Keratinocyte (primary cell): ENCODE measurements at regions not wholly inside any gene's neighbourhood (a gene's known extent, or its start where the extent isn't known, plus 50 kb on each side); places are given as distances from the start of the nearest gene placed in this dataset.

Experiments
- DNase-seq: peaks from one replicate; pipeline ENCODE4 v3.0.0-alpha.2; 2011; ENCODE audit warnings: low read depth, missing footprints, low spot score
- FAIRE-seq: peaks from 2 replicates; lab custom pipeline; 2011; peaks lifted over from hg19 to GRCh38; lab: Jason Lieb, UNC
- H2AFZ ChIP-seq: 2 replicates; pipeline ENCODE4 v1.6.0; 2012; ENCODE audit warnings: low read length, control low read depth, inconsistent platforms; ENCODE audit not compliant: control insufficient read depth
- H3K27ac ChIP-seq: 2 replicates; pipeline ENCODE4 v1.5.1; 2011; ENCODE audit warnings: low read length; ENCODE audit not compliant: control insufficient read depth, insufficient read depth
- H3K27me3 ChIP-seq: 3 replicates; pipeline ENCODE4 v1.6.0; 2011; ENCODE audit warnings: low read length; ENCODE audit not compliant: control insufficient read depth, insufficient read depth; ENCODE audit errors: extremely low read depth
- H3K36me3 ChIP-seq, 2 experiments: 2 replicates in 1 of 2; 3 replicates in 1 of 2; pipeline ENCODE4 v1.5.1; 2011; ENCODE audit warnings: low read length in 2 of 2, mild to moderate bottlenecking in 1 of 2; ENCODE audit not compliant: control insufficient read depth in 2 of 2, insufficient read depth in 2 of 2; ENCODE audit errors: extremely low read depth in 1 of 2
- H3K4me1 ChIP-seq: 3 replicates; pipeline ENCODE4 v1.5.1; 2011; ENCODE audit warnings: low read length; ENCODE audit not compliant: control insufficient read depth, insufficient read depth; ENCODE audit errors: extremely low read depth
- H3K4me2 ChIP-seq: 3 replicates; pipeline ENCODE4 v1.6.0; 2011; ENCODE audit warnings: low read depth, low read length; ENCODE audit not compliant: control insufficient read depth, insufficient read depth; ENCODE audit errors: extremely low read depth
- H3K4me3 ChIP-seq, 3 experiments: fragments of 200-600 bp in 1 of 3; sonication (generic) in 1 of 3; 2 replicates in 2 of 3; 3 replicates in 1 of 3; pipeline ENCODE4 v1.5.1; 2011 to 2016; ENCODE audit warnings: low read length in 3 of 3, mild to moderate bottlenecking in 3 of 3, control low read depth in 2 of 3, inconsistent platforms in 1 of 3, low read depth in 1 of 3, mixed read lengths in 1 of 3, mixed run types in 1 of 3, moderate library complexity in 1 of 3; ENCODE audit not compliant: control insufficient read depth in 2 of 3, insufficient read depth in 2 of 3; ENCODE audit errors: extremely low read depth in 1 of 3
- H3K79me2 ChIP-seq: 2 replicates; pipeline ENCODE4 v1.6.0; 2012; ENCODE audit warnings: low read length; ENCODE audit not compliant: control insufficient read depth, insufficient read depth
- H3K9ac ChIP-seq: 3 replicates; pipeline ENCODE4 v1.6.0; 2011; ENCODE audit warnings: low read length; ENCODE audit not compliant: control insufficient read depth, insufficient read depth; ENCODE audit errors: extremely low read depth
- H3K9me1 ChIP-seq: 3 replicates; pipeline ENCODE4 v1.6.0; 2011; ENCODE audit warnings: low read length; ENCODE audit not compliant: control insufficient read depth, insufficient read depth; ENCODE audit errors: extremely low read depth
- H3K9me3 ChIP-seq: 2 replicates; pipeline ENCODE4 v1.5.1; 2012; ENCODE audit warnings: low read depth, low read length; ENCODE audit not compliant: control insufficient read depth
- H4K20me1 ChIP-seq: 3 replicates; pipeline ENCODE4 v1.6.0; 2011; ENCODE audit warnings: low read length; ENCODE audit not compliant: control insufficient read depth, insufficient read depth; ENCODE audit errors: extremely low read depth
- EZH2 ChIP-seq: IDR thresholded peaks from one replicate; pipeline ENCODE4 v1.6.1; 2012; ENCODE audit warnings: inconsistent platforms, mild to moderate bottlenecking, low read length, moderate library complexity
- dilution Hi-C: fragments of 300-500 bp; cut with MboI; formaldehyde crosslinking; loops from one replicate; pipeline ENCODE4 v1.7.0; 2020; ENCODE audit warnings: low sequenced_read_pairs; ENCODE audit not compliant: extremely low pct_ligation_motif_present
- TF ChIP-seq, protein P1 (sequence below), 3 experiments: IDR thresholded peaks in 1 of 3; conservative IDR thresholded peaks in 1 of 3; optimal IDR thresholded peaks in 1 of 3; 2 replicates in 2 of 3; 3 replicates in 1 of 3; pipeline versions ENCODE3 to v1.5.1; 2011; ENCODE audit warnings: low read length in 3 of 3, mild to moderate bottlenecking in 3 of 3, moderate library complexity in 2 of 3, control low read depth in 1 of 3, inconsistent platforms in 1 of 3; ENCODE audit not compliant: insufficient read depth in 2 of 3; ENCODE audit errors: extremely low read depth in 1 of 3

- Histone ChIP-seq H3K27ac (no peak overlapping the region), H3K27me3 (no peaks in the 10 kb centered on the region), H3K79me2 (no peaks in the 10 kb centered on the region), H4K20me1 (no peaks in the 10 kb centered on the region), H3K9ac (no peak overlapping the region), H3K4me1 (no peaks in the 10 kb centered on the region), H3K36me3 (no peaks in the 10 kb centered on the region), H2AFZ (no peak overlapping the region), H3K4me2 (no peak overlapping the region), H3K9me3 (peaks cover 8% of the 10 kb centered on the region), H3K9me1 (no peaks in the 10 kb centered on the region), H3K4me3 (no peak overlapping the region)
- FAIRE-seq: no peak
- dilution Hi-C loops: no loop called here
- TF ChIP-seq, protein P1, sequence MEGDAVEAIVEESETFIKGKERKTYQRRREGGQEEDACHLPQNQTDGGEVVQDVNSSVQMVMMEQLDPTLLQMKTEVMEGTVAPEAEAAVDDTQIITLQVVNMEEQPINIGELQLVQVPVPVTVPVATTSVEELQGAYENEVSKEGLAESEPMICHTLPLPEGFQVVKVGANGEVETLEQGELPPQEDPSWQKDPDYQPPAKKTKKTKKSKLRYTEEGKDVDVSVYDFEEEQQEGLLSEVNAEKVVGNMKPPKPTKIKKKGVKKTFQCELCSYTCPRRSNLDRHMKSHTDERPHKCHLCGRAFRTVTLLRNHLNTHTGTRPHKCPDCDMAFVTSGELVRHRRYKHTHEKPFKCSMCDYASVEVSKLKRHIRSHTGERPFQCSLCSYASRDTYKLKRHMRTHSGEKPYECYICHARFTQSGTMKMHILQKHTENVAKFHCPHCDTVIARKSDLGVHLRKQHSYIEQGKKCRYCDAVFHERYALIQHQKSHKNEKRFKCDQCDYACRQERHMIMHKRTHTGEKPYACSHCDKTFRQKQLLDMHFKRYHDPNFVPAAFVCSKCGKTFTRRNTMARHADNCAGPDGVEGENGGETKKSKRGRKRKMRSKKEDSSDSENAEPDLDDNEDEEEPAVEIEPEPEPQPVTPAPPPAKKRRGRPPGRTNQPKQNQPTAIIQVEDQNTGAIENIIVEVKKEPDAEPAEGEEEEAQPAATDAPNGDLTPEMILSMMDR (optimal IDR thresholded peaks at IDR 0.05 in 1 of 3, IDR thresholded peaks at IDR 0.05 in 1 of 3, conservative IDR thresholded peaks at IDR 0.05 in 1 of 3; ENCODE audit: extremely low read depth in 1 of 3, insufficient read depth in 2 of 3, low read length in 3 of 3): no peak
- TF ChIP-seq EZH2: no peak
- DNase-seq: no peak
Measured at GRCh38 chr19:27890206-27890605, 1322.7 kb downstream of the UQCRFS1 start.

GRCh38 chr19:27889156-27889555, 1323.8 kb downstream of the UQCRFS1 start:
- Histone ChIP-seq H4K20me1 (no peaks in the 10 kb centered on the region), H3K36me3 (no peaks in the 10 kb centered on the region), H2AFZ (no peak overlapping the region), H3K9me3 (peaks cover 8% of the 10 kb centered on the region), H3K4me1 (no peaks in the 10 kb centered on the region), H3K27me3 (no peaks in the 10 kb centered on the region), H3K4me2 (no peak overlapping the region), H3K4me3 (no peak overlapping the region), H3K79me2 (no peaks in the 10 kb centered on the region), H3K9ac (no peak overlapping the region), H3K9me1 (no peaks in the 10 kb centered on the region), H3K27ac (no peak overlapping the region)
- DNase-seq: no peak
- dilution Hi-C loops: no loop called here
- no peak for FAIRE-seq
- no peak for TF ChIP-seq EZH2
- TF ChIP-seq, protein P1 (optimal IDR thresholded peaks at IDR 0.05 in 1 of 3, IDR thresholded peaks at IDR 0.05 in 1 of 3, conservative IDR thresholded peaks at IDR 0.05 in 1 of 3; ENCODE audit: extremely low read depth in 1 of 3, insufficient read depth in 2 of 3, low read length in 3 of 3): no peak
